22Rv1 (cell line): ENCODE measurements at regions not wholly inside any gene's neighbourhood (a gene's known extent, or its start where the extent isn't known, plus 50 kb on each side); places are given as distances from the start of the nearest gene placed in this dataset.

Source experiments
- H3K27ac ChIP-seq: fragments of 450-650 bp; 2 replicates; pipeline ENCODE4 v1.5.1; 2017
- ZFX ChIP-seq: fragments of 450-650 bp; IDR thresholded peaks from 2 replicates; pipeline ENCODE4 v1.6.1; 2017; ENCODE audit warnings: antibody characterized with exemption, borderline replicate concordance
- TF ChIP-seq, protein P1 (sequence below): fragments of 450-650 bp; IDR thresholded peaks from 2 replicates; pipeline ENCODE4 v1.5.1; 2017; ENCODE audit warnings: mild to moderate bottlenecking

GRCh38 chr16:80114699-80115098, 426.1 kb upstream of the DYNLRB2 start:
- TF ChIP-seq, protein P1, sequence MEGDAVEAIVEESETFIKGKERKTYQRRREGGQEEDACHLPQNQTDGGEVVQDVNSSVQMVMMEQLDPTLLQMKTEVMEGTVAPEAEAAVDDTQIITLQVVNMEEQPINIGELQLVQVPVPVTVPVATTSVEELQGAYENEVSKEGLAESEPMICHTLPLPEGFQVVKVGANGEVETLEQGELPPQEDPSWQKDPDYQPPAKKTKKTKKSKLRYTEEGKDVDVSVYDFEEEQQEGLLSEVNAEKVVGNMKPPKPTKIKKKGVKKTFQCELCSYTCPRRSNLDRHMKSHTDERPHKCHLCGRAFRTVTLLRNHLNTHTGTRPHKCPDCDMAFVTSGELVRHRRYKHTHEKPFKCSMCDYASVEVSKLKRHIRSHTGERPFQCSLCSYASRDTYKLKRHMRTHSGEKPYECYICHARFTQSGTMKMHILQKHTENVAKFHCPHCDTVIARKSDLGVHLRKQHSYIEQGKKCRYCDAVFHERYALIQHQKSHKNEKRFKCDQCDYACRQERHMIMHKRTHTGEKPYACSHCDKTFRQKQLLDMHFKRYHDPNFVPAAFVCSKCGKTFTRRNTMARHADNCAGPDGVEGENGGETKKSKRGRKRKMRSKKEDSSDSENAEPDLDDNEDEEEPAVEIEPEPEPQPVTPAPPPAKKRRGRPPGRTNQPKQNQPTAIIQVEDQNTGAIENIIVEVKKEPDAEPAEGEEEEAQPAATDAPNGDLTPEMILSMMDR: no peak
- no peak for TF ChIP-seq ZFX
- no peak overlapping the region for H3K27ac ChIP-seq

GRCh38 chr16:80113873-80114574, 426.8 kb upstream of the DYNLRB2 start:
- TF ChIP-seq, protein P1: no peak
- TF ChIP-seq ZFX: no peak
- H3K27ac ChIP-seq: no peak overlapping the region

DNA sequence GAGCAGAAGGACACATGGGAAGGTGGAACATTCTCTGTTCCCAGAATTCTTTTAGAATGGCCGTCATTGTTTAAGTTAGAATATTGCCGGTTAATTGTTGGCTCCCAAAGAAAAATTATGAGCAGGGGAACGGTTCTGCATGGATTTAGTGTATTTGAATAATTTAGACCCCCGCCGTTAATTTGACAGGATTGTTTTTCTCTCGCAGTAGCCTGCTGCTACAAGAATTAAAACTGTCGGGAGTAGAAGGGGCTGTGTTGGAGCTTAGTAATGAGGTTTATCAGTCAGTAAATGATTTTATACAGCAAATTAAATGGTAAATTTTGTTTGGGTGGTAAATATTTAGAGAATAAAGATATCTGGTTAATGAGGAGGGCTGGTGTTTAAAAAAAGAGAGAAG, 431.2 kb upstream of the DYNLRB2 start:
- H3K27ac ChIP-seq: no peak overlapping the region
- TF ChIP-seq, protein P1: no peak
- no peak for TF ChIP-seq ZFX

DNA sequence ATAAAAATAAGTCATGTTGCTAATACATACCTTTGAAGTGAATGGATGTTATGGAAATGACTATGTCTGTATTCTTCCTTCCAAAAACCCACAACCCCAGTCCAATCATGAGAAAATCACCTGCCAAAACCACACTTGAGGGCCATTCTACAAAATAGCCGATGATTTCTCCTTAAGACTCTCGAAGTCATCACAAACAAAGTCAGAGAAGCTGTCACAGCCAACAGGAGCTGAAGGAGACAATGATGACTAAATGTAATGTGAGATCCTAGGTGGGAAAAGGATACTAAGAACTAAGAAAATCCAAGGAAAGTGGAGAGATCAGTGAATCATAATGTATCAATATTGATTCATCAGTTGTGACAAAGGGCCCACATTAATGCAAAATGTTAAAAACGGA, 432.9 kb upstream of the DYNLRB2 start:
- H3K27ac ChIP-seq: no peak overlapping the region
- TF ChIP-seq, protein P1: no peak
- TF ChIP-seq ZFX: no peak

DNA sequence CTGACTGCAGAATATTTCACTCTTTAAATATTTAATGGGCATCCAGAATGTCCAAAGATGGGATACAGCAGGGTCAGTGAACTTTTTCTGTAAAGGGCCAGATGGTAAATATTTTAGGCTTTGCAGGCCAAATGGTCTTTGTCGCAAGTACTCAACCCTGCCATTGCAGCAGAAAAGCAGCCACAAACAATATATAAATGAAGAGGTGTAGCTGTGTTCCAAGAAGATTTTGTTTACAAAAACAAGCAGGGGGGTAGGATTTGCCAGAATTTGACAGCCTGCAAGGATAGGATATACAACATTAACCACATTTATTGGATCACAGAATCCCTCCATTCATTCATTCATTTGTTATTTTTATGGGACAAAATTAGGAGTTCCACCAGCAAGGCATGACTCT, 435.0 kb upstream of the DYNLRB2 start:
- H3K27ac ChIP-seq: no peak overlapping the region
- no peak for TF ChIP-seq ZFX
- TF ChIP-seq, protein P1: no peak

DNA sequence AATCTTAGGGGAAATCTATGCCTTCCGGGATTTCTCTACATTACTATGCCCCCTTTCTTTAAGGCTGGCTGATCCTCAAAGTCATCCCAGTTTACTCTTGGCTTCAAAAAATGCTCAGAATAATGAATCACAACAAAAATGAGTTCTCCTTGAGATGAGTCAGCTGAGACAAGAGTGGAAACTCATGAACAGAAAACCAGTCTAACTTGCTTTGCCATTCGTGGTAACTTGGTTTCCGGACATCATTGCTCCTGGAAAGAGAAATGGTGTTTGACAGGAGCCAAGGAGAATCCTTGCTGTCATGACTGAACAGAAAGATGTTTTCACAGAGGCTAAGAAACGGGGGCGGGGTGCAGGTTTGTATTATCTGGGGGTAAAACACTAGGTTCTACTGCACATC, 435.6 kb upstream of the DYNLRB2 start:
- H3K27ac ChIP-seq: no peak overlapping the region
- TF ChIP-seq ZFX: no peak
- TF ChIP-seq, protein P1: no peak

GRCh38 chr16:80104401-80104800, 436.4 kb upstream of the DYNLRB2 start:
- no peak for TF ChIP-seq ZFX
- H3K27ac ChIP-seq: no peak overlapping the region

DNA sequence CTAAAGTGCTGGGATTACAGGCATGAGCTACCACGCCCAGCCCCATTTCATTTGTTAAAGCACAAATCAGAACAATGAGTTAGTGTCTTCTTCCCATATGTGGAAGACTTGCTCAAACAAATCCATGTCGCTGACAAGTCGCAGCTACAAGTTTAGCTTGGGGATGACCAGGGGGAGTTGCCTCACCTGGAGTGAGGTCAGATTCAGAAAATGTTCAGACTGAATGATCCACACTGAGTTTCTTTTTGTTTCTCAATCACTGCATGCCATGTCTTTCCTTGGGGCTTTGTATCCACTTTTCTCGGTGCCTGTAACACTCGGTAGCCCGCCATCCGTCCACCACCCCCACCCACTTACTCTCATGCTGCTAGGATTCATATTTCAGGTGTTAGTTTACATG, 437.3 kb upstream of the DYNLRB2 start:
- TF ChIP-seq ZFX: no peak
- TF ChIP-seq, protein P1: no peak
- H3K27ac ChIP-seq: no peak overlapping the region
